22Rv1 (cell line): ENCODE measurements at regions not wholly inside any gene's neighbourhood (a gene's known extent, or its start where the extent isn't known, plus 50 kb on each side); places are given as distances from the start of the nearest gene placed in this dataset.

Experiments
- CTCF ChIP-seq: fragments of 450-650 bp; IDR thresholded peaks from 2 replicates; pipeline ENCODE4 v1.5.1; 2017; ENCODE audit warnings: mild to moderate bottlenecking
- ZFX ChIP-seq: fragments of 450-650 bp; IDR thresholded peaks from 2 replicates; pipeline ENCODE4 v1.6.1; 2017; ENCODE audit warnings: antibody characterized with exemption, borderline replicate concordance

GRCh38 chr5:88142886-88143692, 125.6 kb downstream of the TMEM161B start:
- TF ChIP-seq CTCF (no peak), ZFX (no peak)
